ENCODE measurements at regions not wholly inside any gene's neighbourhood (a gene's known extent, or its start where the extent isn't known, plus 50 kb on each side); places are given as distances from the start of the nearest gene placed in this dataset.

DNA sequence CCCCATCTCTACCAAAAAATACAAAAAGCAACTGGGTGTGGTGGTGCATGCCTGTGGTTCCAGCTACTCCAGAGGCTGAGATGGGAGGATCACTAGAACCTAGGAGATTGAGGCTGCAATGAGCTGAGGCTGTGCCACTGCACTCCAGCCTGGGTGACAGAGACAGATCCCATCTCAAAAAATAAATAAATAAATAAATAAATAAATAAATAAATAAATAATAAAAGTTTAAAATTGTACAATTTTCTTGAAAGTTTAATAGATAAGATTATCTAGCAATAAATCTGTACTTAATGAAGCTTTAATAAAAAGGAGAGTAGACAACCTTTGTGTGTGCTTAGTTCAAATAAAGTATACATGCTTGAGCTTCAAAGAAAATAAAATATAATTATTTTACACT lies 310.0 kb upstream of the LRIG3 start:
- DNase-seq (ENCODE audit: low spot score): no peak

DNA sequence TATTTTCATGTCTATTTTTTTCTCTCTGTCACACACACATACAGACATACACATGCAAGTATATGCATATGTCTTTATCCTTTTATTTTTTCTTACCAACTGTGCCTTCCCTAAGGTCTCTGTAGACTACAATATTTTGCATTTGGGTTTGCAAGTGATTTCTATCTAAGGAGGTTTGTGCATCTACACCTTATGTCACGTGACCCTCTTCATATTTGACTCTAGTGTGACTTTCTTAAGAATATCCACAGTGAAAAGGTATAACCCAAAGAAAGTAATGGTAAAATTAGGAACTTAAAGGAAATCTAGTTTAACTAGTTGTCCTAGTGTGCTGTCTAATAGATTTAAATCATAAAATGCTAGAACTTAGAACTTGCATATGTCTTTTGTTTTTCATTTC lies 298.8 kb upstream of the LRIG3 start:
- DNase-seq (ENCODE audit: low spot score): no peak

DNA sequence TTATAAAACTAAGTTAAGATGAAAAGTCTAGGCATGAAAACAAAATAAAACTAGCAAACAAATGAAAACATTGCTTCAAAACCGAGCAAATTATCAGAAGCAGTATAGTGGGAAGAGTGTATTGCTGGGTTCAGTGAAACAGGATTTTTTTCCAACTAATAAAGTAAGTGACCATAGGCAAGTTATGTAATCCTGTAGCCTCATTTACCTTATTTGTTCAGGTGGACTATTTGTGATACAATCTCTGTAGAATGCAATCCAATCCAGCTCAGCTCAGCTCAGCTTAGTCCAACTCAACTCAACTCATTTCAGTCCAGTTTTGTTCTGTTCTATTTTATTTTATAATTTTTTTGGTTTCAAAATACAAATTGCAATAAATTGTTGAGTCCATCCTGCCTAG lies 276.7 kb upstream of the LRIG3 start:
- DNase-seq (ENCODE audit: low spot score): no peak

DNA sequence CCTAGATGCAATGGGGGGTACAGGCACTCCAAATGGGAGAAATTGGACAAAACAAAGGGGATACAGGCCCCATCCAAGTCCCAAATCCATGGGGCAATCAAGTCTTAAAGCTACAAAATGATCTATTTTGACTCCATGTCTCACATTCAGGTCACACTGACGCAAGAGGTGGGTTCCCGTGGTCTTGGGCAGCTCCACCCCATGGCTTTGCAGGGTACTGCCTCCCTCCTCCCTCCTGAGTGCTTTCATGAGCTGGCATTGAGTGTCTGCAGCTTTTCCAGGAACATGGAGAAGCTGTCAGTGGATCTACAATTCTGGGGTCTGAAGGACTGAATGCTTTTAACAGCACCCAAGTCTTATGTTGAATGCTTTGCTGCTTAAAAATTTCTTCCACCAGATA lies 274.5 kb upstream of the LRIG3 start:
- no peak for DNase-seq (ENCODE audit: low spot score)

DNA sequence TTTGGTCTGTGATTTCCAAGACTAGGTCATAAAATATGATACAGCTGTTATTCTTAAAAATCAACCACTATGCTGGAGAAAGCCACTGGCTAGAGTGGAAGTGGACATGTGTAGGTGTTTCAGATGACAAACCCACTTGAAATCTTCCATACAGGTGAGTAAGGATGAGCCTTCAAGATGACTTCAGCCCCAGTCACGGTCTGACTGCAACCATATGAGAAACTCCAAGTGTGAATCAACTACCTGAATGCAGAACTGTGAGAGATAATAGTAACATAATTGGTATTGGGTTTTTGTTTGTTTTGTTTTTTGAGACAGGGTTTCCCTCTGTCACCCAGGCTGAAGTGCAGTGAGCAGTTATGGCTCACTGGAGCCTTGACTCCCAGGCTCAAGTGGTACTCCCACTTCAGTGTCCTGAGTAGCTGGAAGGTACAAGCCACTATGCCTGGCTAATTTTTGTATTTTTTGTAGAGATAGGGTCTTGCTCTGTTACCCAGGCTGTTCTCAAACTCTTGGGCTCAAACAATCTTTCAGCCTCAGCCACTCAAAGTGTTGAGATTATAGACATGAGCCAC lies 273.3 kb upstream of the LRIG3 start:
- DNase-seq (ENCODE audit: low spot score): no peak

DNA sequence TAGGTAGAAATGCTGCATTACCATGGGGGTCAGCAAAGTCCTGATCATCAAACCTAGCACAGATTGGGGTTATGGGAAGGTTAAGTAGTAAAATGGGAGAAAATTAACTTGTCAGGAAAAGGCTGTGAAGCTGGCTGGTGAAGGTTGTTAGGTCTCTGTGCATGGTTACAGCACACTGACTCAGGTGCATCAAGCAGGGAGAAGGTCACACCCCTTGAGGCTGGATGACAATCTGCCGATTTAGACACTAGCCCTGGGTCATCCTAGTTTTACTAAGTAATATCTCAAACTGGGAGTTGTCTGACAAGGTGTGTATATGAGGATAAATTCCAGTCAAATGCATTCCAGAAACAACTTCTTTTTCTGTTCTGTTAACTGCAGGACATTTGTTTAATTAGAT lies 271.1 kb upstream of the LRIG3 start:
- no peak for DNase-seq (ENCODE audit: low spot score)

DNA sequence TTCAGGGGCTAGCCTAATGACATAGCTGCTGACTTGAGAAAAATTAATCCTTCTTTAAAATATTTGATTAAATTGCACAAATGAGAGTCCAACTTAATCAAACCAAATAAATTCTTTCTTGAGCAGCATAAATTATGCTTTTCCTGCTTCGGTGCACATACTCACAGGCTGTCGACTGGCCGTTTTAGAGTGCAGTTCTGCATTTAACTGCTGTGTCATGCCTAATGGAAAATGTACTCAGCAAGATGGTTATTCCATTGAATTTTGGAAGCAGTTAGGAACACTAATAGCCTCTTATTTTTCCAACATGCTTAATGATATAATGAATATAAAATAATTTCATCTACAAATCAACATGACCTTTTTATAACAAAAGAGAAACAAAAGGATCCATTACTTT lies 266.1 kb upstream of the LRIG3 start:
- DNase-seq (ENCODE audit: low spot score): no peak

DNA sequence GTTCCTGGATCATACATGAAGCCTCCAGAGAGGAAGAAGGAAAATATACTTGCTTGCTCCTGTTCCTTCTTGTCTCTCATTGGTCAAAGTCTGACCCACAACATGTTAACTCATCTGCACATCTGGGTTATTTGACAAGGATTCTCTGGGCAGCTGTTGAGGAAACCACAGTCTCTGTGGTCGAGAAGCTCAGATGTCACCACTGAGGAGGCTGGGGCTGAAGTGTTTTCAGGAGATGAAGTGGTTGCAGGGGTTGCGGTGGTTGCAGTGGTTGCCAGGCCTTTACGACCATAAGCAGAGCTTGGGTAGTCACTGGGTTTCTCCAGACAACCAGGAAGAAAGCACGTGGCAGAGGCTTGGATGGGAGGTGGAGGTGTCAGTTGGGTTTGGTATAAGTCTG lies 265.0 kb upstream of the LRIG3 start:
- DNase-seq (ENCODE audit: low spot score): no peak

DNA sequence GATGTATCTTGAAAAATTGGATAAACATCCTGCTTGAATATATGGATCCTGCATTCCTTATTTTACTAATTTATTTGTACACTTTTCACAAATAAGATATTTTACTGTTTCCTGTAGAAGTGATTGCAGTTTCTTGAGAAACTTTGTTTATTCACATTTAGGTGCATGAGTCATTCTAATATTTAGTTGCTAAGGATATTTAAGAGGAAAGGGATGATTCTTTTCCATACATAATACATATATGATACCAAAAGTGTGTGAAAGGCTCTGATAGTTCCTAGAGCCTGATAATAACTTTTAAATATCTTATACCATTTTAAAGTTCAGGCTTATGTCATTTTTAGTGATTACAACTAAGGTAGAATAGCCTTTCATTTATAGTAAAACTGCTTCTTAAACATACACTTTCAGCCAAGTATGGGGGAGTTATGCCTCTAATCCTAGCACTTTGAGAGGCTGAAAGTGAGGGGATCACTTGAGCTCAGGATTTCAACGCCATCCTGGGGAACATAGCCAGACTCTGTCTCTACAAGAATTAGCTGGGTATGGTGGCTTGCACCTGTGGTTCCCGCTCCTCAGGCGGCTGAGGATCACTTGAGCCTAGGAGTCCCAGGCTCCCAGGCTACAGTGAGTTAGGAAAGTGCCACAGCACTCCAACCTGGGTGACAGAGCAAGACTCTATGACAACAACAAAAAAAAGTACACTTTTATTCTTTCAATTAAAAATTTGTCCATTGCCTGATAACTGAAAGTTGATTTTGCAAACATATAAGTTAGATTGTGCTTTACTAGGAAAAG lies 262.6 kb upstream of the LRIG3 start:
- DNase-seq (ENCODE audit: low spot score): no peak

DNA sequence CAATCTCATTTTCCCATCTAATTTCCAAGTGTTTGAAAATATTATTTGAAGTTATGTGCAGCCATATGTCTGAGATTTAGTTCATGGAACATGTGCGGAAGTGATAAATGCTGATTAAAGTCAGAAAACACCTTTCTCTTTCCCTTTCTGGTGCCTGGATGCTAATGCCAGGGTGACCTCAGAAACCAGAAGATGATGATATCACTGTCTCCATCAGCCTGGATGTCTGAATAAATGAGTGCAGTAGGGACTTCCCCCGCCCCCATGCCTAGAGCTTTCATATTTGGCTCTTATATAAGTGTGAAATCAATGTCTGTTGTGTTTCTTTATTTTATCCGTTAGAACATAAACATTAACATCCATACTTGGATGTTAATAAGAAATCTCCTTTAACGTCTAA lies 261.9 kb upstream of the LRIG3 start:
- no peak for DNase-seq (ENCODE audit: low spot score)

DNA sequence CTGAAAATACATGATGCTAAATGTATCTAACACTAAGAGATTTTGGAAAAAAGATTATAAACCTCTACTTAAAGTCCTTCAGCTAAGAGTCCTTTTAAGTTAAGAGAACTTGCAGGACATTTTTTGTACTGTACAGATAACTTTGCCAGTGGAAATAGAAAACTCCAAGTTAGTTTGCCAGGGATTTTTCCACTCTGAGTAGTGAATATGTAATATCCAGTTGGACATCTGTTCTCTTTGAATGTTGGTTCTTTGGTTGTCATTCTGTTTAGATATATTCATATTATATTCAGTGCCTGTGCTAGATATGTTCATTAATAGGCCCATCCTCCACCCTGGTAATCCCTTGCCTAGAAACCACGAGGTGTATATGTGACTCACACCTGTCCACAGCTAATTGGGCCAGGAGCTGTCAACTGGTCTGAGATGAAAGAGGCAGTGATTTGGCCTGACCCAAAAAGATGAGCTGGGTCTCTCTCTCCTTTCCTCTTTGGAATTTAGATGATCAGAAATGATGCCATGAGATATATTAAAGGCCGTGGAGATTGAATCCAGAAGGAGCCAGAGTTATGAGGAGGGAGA lies 261.0 kb upstream of the LRIG3 start:
- no peak for DNase-seq (ENCODE audit: low spot score)

DNA sequence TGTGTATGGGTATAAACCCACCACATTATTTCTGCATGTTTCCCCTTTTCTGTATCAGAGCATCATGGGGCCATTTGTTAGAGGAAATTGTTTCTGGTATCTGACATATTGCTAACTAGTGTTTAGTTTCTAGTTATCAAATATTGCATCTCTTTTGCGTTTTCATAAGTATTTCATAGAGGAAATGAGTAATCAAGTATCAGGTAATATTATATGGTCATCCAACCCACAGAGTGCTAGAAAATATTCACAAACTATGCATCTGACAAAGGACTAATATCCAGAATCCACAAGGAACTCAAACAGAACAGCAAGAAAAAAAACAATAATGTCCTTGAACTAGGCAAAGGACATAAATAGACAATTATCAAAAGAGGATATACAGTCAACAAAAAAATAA lies 258.9 kb upstream of the LRIG3 start:
- no peak for DNase-seq (ENCODE audit: low spot score)

DNA sequence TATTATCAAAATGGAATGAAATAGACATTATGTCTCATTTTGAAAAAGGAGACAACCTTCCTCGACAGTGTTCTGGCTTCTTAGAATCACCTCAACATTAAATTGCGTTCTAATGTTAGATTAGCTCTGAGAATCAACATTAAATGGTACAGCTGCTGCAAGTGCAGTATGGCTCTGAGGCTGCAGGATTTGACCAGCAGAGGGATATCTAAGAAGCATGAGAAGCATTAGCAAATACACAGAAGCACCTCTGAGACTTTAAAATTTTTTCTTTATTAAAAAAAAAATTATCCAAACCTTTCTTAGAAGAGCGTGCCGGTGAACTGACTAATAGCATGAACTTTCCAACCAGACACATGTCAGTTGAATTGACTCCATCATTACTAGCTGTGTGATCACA lies 253.4 kb upstream of the LRIG3 start:
- no peak for DNase-seq (ENCODE audit: low spot score)

DNA sequence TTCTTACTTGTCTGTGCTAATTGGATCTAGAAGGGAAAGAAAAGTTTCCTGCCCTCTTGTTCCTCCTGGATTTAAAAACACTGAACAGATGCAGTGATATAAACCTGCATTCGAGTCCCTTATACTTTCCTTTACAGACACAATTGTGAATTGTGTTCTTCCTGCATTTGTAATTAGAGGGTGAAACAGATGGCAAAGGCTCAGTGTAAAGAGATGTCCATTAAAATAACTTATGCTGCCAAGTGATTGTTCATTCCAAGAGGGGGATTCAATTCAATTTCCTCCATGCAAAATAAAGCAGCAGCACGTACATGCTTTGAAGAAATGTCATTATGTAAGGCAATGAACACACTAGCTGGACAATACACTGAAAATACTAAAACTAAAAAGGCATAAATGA lies 248.3 kb upstream of the LRIG3 start:
- DNase-seq (ENCODE audit: low spot score): no peak

DNA sequence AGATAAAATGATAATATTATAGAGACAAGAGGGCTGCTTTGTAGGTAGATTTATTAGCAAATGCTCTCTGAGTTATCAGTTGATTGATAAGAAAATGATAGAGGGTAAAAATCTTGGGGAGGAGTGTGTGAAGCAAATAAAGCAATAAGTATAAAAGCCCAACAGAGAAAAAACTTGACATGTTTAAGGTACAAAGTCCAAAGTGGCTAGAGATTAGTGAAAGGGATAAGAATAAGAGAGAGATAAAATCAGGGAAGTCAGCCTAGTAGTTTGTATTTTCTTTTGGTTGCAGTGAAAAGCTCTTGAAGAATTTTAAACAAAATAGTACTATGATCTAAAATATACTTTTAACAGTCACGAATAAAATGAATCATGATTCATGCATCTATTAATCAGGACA lies 246.2 kb upstream of the LRIG3 start:
- no peak for DNase-seq (ENCODE audit: low spot score)

DNA sequence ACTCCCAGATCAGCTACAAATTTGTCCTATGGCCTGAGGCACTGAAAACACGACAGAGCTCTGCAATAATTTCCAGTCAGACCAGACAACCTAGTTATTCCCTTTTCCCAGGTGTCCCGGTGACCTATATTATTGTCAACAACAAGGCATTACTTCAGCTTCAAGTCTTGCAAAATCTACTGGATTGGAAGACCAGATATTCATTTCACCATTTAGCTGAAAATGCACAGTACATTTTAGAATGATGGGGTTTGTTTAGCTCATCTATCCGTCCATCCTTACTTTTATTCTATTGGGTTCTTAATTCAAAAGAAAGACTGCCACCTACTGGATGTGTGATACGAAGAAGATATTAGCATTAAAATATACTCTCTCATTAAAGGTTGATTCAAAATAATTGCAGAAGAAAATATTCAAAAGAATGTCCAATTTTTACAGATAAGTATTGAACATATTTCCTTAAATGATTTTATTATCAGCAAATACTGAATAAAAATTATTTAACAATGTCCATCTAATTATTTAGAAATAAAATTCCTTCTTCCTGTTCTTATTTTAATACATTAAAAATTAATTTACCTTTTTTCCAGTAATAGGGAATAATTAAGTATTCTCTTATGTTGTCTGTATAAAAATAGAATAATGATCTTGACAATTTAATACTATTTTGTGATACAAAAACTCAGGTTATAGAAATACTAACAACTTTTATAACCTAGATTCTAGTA lies 244.9 kb upstream of the LRIG3 start:
- no peak for DNase-seq (ENCODE audit: low spot score)

DNA sequence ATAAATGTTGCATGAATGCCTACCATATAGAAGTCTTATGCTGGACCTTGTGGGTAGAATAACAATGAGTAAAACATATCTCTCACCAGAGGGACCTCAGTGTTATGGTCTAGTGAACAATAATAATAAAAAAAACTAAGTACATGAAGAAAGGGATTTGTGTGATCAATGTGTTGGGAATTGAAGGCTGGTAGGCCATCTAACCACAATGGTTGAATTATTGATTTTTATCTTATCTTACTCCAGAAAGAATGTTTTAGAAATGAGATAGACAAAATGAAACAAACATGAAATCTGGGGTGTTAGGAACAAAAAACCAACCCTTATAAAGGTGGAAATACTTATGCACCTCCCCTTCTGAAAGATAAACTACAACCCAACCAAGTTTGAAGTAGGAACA lies 243.9 kb upstream of the LRIG3 start:
- no peak for DNase-seq (ENCODE audit: low spot score)

DNA sequence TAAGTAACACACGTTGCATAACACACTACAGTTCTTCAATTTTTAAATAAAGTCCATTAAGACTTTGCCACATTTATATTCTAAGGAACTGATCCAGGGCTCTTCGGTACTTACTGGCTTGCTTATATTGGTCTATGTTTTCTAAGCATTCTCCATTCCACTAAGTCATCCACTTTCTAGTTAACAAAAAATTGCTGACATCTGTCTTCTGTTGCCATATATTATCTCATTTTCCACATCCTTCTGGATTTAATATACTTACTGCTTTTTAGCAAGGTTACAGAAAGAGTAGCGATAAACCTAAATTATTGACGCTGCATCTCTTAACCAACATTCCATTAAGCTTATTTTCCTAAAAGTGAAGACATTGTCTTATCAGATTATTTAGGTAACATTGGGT lies 238.4 kb upstream of the LRIG3 start:
- no peak for DNase-seq (ENCODE audit: low spot score)

DNA sequence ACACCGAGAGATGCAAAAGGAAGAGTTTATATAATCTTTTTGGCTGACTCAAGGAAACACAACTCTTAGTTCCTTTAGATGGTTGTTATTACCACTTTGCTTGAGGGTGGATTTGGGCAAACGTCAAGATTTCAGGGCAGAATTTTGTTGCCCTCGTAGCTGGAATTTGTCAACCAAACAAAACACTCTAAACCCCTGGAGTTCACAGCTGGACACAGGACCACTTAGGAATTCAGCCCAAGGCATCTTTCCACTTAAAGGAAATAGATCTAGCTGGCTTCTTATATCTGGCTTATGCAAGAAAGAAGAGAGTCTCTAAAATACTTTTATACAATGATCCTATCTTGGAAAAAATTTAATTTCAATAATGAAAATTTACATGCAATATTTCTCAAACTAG lies 237.8 kb upstream of the LRIG3 start:
- no peak for DNase-seq (ENCODE audit: low spot score)

DNA sequence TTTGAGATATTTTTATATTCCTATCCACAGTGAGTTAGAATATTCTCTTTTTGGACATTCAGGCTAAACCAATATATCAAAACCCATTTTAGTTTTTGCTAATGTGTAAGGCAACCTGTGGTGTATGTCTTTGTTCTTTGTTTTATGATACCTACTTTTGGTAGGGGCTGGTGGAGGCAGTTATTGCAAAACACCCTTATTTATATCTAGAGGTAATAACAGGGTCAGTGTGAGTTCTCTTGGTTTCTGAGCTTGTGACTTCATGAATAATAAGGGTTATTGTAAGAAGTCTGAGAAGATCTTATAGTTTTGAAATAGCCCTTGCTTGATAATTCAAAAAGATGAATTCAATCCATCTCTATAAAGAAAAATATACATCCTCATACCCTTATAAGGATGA lies 235.1 kb upstream of the LRIG3 start:
- DNase-seq (ENCODE audit: low spot score): no peak

DNA sequence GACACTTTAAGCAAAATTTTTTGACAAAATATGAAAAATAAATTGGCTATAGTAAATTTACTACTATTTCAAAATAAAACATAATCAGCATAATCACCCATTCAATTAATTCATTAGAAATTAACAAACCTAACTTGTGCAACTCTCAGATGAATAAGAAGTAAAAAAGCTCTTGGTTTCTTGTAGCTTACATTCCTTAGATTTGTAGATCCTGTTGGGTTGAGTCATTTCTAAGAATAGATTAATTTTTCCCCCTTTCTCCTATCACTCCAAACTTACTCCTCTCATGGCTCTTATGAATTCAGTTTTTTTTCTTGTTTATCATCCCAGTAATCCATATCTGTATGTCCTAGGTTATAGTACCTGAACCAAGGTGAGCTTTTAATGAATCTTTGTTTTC lies 230.9 kb upstream of the LRIG3 start:
- DNase-seq (ENCODE audit: low spot score): no peak

DNA sequence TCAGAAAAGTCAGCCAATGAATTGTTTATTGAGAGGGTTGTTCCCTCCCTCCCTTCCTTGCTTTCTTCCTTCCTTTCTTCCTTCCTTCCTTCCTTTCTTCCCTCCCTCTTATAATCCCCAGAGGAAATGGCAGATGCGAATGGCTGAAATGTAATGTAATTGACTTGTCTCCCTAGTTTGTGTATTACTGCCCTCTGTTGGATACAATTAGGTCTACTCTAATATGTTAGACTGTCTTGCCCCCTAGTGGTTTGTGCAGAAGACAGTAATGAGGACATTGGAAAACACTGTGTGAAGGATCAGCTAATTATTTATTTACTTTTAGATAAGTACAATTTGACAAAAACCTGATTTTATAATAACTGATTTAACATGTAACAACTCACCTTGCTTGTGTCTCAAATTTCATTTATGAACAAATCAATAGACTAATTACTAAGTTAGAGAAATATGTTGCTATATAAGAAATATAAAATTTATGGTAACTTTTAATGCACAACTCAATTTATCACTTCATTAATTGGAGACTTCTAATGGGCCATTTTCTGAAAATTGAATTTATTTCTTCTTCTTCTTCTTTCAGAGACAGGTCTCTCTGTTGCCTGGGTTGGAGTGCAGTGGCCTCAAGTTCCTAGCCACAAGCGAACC lies 229.8 kb upstream of the LRIG3 start:
- DNase-seq (ENCODE audit: low spot score): peak; percentile 23

DNA sequence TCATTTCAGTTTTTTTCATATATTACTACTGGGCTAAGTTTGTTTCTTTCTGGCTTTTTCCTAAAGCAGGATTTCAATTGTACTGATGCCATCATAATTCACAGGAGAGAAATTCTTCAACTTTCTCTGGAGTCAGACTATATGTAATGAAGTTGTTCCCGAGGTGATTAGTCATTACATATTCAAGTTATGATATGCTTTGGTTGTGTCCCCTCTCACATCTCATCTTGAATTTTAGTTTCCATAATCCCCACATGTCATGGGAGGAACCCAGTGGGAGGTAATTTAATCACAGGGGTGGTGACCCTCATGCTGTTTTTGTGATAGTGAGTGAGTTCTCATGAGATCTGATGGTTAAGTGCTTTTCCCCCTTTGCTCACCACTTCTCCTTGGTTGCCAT lies 227.5 kb upstream of the LRIG3 start:
- no peak for DNase-seq (ENCODE audit: low spot score)
